LNCAP (cell line): ENCODE measurements at regions not wholly inside any gene's neighbourhood (a gene's known extent, or its start where the extent isn't known, plus 50 kb on each side); places are given as distances from the start of the nearest gene placed in this dataset.

Experiments
- CTCF ChIP-seq: fragments of 450-650 bp; IDR thresholded peaks from 2 replicates; pipeline ENCODE4 v1.5.1; 2017; ENCODE audit warnings: mild to moderate bottlenecking

GRCh38 chr5:45793638-45794532 is 97.7 kb upstream of the HCN1 start:
- TF ChIP-seq CTCF: no peak

- TF ChIP-seq CTCF: no peak
These were observed 83.9 kb upstream of the HCN1 start for GRCh38 chr5:45779874-45780671.

- TF ChIP-seq CTCF: peak; percentile 43
These were observed 78.3 kb upstream of the HCN1 start for GRCh38 chr5:45774528-45774927.

GRCh38 chr5:45772402-45772801 is 76.2 kb upstream of the HCN1 start:
- TF ChIP-seq CTCF: no peak

- no peak for TF ChIP-seq CTCF
These were observed 69.4 kb upstream of the HCN1 start for GRCh38 chr5:45765561-45765960.

GRCh38 chr5:45750574-45750973 is 54.4 kb upstream of the HCN1 start:
- TF ChIP-seq CTCF: no peak
